Fibroblast of skin of left biceps (primary cell): ENCODE measurements at regions not wholly inside any gene's neighbourhood (a gene's known extent, or its start where the extent isn't known, plus 50 kb on each side); places are given as distances from the start of the nearest gene placed in this dataset.

Experiments used
- DNase-seq, 2 experiments: peaks; one replicate each; pipeline ENCODE4 v3.0.0-alpha.2; 2013; ENCODE audit warnings: low read depth in 2 of 2

- DNase-seq, result peak; percentile 45 to 63
Observed at GRCh38 chr15:91473894-91474545, 374.0 kb downstream of the SV2B start.

- DNase-seq, result no peak
Observed at GRCh38 chr15:91476861-91477260, 376.6 kb upstream of the SLCO3A1 start.

- no peak for DNase-seq
Observed at GRCh38 chr15:91478717-91479191, 374.8 kb upstream of the SLCO3A1 start.

- DNase-seq, result no peak
Observed at GRCh38 chr15:91480426-91480825, 373.1 kb upstream of the SLCO3A1 start.

GRCh38 chr15:91482799-91483198, 370.7 kb upstream of the SLCO3A1 start:
- DNase-seq, result no peak

- no peak for DNase-seq
Observed at GRCh38 chr15:91484141-91484540, 369.4 kb upstream of the SLCO3A1 start.

- DNase-seq, result no peak
Observed at GRCh38 chr15:91488452-91488851, 365.1 kb upstream of the SLCO3A1 start.

GRCh38 chr15:91490211-91490610, 363.3 kb upstream of the SLCO3A1 start:
- DNase-seq, result no peak

GRCh38 chr15:91491101-91491950, 362.2 kb upstream of the SLCO3A1 start:
- no peak for DNase-seq

GRCh38 chr15:91496754-91497691, 356.5 kb upstream of the SLCO3A1 start:
- DNase-seq, result no peak

- no peak for DNase-seq
Observed at GRCh38 chr15:91498046-91498748, 355.3 kb upstream of the SLCO3A1 start.

- DNase-seq, result no peak
Observed at GRCh38 chr15:91498749-91499062, 354.8 kb upstream of the SLCO3A1 start.

GRCh38 chr15:91499774-91500383, 353.6 kb upstream of the SLCO3A1 start:
- no peak for DNase-seq

- peak in 1 of 2 experiments; percentile 35 for DNase-seq
Observed at GRCh38 chr15:91508633-91509032, 344.9 kb upstream of the SLCO3A1 start.

- DNase-seq, result no peak
Observed at GRCh38 chr15:91514147-91514546, 339.4 kb upstream of the SLCO3A1 start.

GRCh38 chr15:91515188-91515754, 338.2 kb upstream of the SLCO3A1 start:
- DNase-seq, result peak; percentile 63

GRCh38 chr15:91516866-91517265, 336.6 kb upstream of the SLCO3A1 start:
- DNase-seq, result no peak

GRCh38 chr15:91517491-91518200, 335.9 kb upstream of the SLCO3A1 start:
- DNase-seq, result no peak

GRCh38 chr15:91520850-91521249, 332.7 kb upstream of the SLCO3A1 start:
- no peak for DNase-seq

GRCh38 chr15:91521548-91521947, 332.0 kb upstream of the SLCO3A1 start:
- DNase-seq, result no peak
